Panc1 (cell line): ENCODE measurements at regions not wholly inside any gene's neighbourhood (a gene's known extent, or its start where the extent isn't known, plus 50 kb on each side); places are given as distances from the start of the nearest gene placed in this dataset.

Experiments
- ATAC-seq: fragments of 200-7000 bp; cut with Tn5 transposase; 2 replicates; pipeline ENCODE4 v1.9.1; 2020; ENCODE audit warnings: mild to moderate bottlenecking, moderate library complexity
- BruUV-seq: library from RNA; stranded (reverse); fragments of 400-500 nt; replicated peaks from 2 replicates; lab custom pipeline; 2021; lab: Mats Ljungman, UMichigan
- CTCF ChIA-PET: fragments of 300-600 bp; sonication (Branson Sonifier 250); formaldehyde crosslinking; loops from one replicate; lab custom pipeline; 2022; ENCODE audit warnings: antibody characterized with exemption; lab: Charles Lee
- POLR2A ChIA-PET: fragments of 300-600 bp; sonication (Branson Sonifier 250); formaldehyde crosslinking; loops from one replicate; lab custom pipeline; 2022; ENCODE audit warnings: antibody characterized with exemption; lab: Charles Lee
- DNase-seq: peaks from one replicate; pipeline ENCODE4 v3.0.0-alpha.2; 2010; ENCODE audit warnings: low read depth, low spot score
- H3K27ac ChIP-seq: 2 replicates; pipeline ENCODE4 v1.5.1; 2011; ENCODE audit warnings: mild to moderate bottlenecking, low read length, inconsistent platforms
- H3K27me3 ChIP-seq: fragments of 200-500 bp; sonication (Bioruptor generic); 2 replicates; pipeline ENCODE4 v1.6.0; 2014; ENCODE audit warnings: low read length, inconsistent platforms; ENCODE audit not compliant: control insufficient read depth, insufficient read depth
- H3K36me3 ChIP-seq: fragments of 200-500 bp; sonication (Bioruptor generic); 2 replicates; pipeline ENCODE4 v1.5.1; 2014; ENCODE audit warnings: inconsistent platforms, mild to moderate bottlenecking, low read length, moderate library complexity; ENCODE audit not compliant: control insufficient read depth, insufficient read depth
- H3K4me1 ChIP-seq: 2 replicates; pipeline ENCODE4 v1.5.1; 2011; ENCODE audit warnings: inconsistent platforms, mild to moderate bottlenecking, low read length, moderate library complexity; ENCODE audit not compliant: control insufficient read depth, insufficient read depth
- H3K4me3 ChIP-seq, 2 experiments: 2 replicates each; pipeline ENCODE4 v1.5.1; 2011 to 2012; ENCODE audit warnings: low read depth in 2 of 2, low read length in 2 of 2, mild to moderate bottlenecking in 2 of 2, inconsistent platforms in 1 of 2, moderate library complexity in 1 of 2
- H3K9me3 ChIP-seq: fragments of 200-500 bp; sonication (Bioruptor generic); 2 replicates; pipeline ENCODE4 v1.5.1; 2014; ENCODE audit warnings: low read depth, mild to moderate bottlenecking, inconsistent platforms, low read length, moderate library complexity; ENCODE audit not compliant: control insufficient read depth, insufficient read depth
- CTCF ChIP-seq: fragments of 450-650 bp; IDR thresholded peaks from 2 replicates; pipeline ENCODE4 v1.5.1; 2017; ENCODE audit warnings: mild to moderate bottlenecking
- POLR2AphosphoS5 ChIP-seq: IDR thresholded peaks from 2 replicates; pipeline ENCODE4 v1.6.1; 2012; ENCODE audit warnings: mild to moderate bottlenecking, low read depth, low read length, moderate library complexity
- SIN3A ChIP-seq: IDR thresholded peaks from 2 replicates; pipeline ENCODE4 v1.6.1; 2012; ENCODE audit warnings: low read depth, mild to moderate bottlenecking, low read length, moderate library complexity, borderline replicate concordance; ENCODE audit not compliant: insufficient read depth
- TCF7L2 ChIP-seq: IDR thresholded peaks from 2 replicates; pipeline ENCODE4 v1.6.1; 2011; ENCODE audit warnings: mild to moderate bottlenecking, low read depth, low read length, inconsistent platforms
- in situ Hi-C: cut with HindIII; loops from 2 replicates; pipeline ENCODE4 v1.10.0; 2016; ENCODE audit warnings: low sequenced_read_pairs, low pct_unique_long_range_greater_than_20kb
- intact Hi-C: fragments of 100-400 bp; cut with micrococcal nuclease; formaldehyde crosslinking; loops from one replicate; pipeline ENCODE4 v1.10.0; 2022; ENCODE audit not compliant: unreplicated experiment
- TF ChIP-seq, protein P1 (sequence below), 2 experiments: IDR thresholded peaks; 2 replicates each; pipeline ENCODE4 v1.6.1; 2011 to 2012; ENCODE audit warnings: low read depth in 2 of 2, control low read depth in 1 of 2, low read length in 1 of 2, mild to moderate bottlenecking in 1 of 2, moderate library complexity in 1 of 2; ENCODE audit not compliant: insufficient read depth in 1 of 2

DNA sequence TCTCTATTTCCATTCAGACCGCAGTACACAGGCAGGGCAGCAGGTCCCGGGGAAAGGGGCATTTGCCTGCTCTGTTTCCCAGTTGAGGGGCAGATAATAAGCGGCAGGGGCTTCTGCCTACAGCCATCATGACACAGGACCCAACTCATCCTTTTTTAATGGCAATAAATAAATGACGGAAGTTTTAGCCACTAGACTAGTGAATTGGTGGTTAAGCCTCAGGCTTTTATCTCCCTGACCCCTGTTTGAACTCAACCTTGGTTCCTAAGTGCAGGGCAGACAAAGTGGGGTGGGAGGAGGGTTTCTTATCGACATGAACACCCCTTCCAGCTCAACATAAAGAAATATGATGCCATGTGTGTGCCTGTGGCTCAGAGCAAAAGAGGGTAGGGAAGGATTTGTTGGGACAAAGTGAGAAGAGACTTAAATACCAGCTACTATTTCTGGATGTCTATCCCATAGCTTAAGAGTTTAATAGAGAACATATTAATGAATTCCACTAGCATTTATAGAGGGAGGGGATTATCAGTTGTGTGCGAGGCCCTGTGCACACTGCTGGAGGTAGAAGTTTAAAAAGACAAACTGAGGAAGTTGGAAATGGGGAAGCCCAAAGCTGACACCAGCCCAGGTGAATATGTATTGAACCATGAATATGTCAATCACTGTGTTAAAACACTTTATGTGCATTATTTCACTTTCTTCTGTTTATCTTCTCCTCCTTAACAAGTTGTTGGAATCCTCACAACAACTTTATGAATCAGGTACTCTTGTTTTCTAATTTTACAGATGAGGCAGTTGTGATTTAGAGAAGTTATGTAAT lies 939.4 kb downstream of the MCTP2 start:
- ATAC-seq (no peak), DNase-seq (no peak)
- H3K36me3 ChIP-seq: no peaks in the 10 kb centered on the region
- H3K27me3 ChIP-seq: no peaks in the 10 kb centered on the region
- BruUV-seq: no TSS peak
- TF ChIP-seq CTCF (no peak), SIN3A (no peak), POLR2AphosphoS5 (no peak), TCF7L2 (no peak)
- TF ChIP-seq, protein P1, sequence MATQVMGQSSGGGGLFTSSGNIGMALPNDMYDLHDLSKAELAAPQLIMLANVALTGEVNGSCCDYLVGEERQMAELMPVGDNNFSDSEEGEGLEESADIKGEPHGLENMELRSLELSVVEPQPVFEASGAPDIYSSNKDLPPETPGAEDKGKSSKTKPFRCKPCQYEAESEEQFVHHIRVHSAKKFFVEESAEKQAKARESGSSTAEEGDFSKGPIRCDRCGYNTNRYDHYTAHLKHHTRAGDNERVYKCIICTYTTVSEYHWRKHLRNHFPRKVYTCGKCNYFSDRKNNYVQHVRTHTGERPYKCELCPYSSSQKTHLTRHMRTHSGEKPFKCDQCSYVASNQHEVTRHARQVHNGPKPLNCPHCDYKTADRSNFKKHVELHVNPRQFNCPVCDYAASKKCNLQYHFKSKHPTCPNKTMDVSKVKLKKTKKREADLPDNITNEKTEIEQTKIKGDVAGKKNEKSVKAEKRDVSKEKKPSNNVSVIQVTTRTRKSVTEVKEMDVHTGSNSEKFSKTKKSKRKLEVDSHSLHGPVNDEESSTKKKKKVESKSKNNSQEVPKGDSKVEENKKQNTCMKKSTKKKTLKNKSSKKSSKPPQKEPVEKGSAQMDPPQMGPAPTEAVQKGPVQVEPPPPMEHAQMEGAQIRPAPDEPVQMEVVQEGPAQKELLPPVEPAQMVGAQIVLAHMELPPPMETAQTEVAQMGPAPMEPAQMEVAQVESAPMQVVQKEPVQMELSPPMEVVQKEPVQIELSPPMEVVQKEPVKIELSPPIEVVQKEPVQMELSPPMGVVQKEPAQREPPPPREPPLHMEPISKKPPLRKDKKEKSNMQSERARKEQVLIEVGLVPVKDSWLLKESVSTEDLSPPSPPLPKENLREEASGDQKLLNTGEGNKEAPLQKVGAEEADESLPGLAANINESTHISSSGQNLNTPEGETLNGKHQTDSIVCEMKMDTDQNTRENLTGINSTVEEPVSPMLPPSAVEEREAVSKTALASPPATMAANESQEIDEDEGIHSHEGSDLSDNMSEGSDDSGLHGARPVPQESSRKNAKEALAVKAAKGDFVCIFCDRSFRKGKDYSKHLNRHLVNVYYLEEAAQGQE (IDR thresholded peaks at IDR 0.05; ENCODE audit: insufficient read depth in 1 of 2, low read depth in 2 of 2, low read length in 1 of 2): no peak
- no peaks in the 10 kb centered on the region for H3K4me1 ChIP-seq
- POLR2A ChIA-PET: no interaction called here
- intact Hi-C loops (no loop called here), in situ Hi-C loops (no loop called here)
- no peaks in the 10 kb centered on the region for H3K9me3 ChIP-seq
- no peak overlapping the region for H3K4me3 ChIP-seq
- CTCF ChIA-PET: no interaction called here
- H3K27ac ChIP-seq: no peak overlapping the region

DNA sequence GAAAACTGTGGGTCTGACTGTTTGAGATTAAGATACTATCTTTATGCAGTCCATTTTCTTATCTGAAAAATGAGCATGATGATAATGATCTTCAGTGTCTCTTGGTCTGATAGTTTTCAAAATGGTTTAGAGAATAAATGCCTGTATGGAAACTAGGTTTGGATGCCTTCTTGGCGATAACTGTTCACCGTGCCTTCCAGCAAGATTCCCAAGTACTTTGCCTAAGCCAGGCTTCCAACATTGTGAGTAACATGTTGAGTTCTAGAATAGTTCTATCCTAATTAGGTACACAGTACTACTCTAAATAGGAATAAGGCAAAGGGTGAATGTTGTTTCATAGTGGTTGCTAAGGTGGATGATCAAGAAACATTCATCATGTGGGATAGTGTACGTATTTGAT lies 940.2 kb downstream of the MCTP2 start:
- TF ChIP-seq SIN3A (no peak), CTCF (no peak), TCF7L2 (no peak), POLR2AphosphoS5 (no peak)
- TF ChIP-seq, protein P1 (IDR thresholded peaks at IDR 0.05; ENCODE audit: insufficient read depth in 1 of 2, low read depth in 2 of 2, low read length in 1 of 2): no peak
- H3K27me3 ChIP-seq: no peaks in the 10 kb centered on the region
- no peaks in the 10 kb centered on the region for H3K9me3 ChIP-seq
- no TSS peak for BruUV-seq
- ATAC-seq (no peak), DNase-seq (no peak)
- intact Hi-C loops (no loop called here), in situ Hi-C loops (no loop called here)
- H3K4me1 ChIP-seq: no peaks in the 10 kb centered on the region
- CTCF ChIA-PET: no interaction called here
- H3K27ac ChIP-seq: no peak overlapping the region
- no peak overlapping the region for H3K4me3 ChIP-seq
- no peaks in the 10 kb centered on the region for H3K36me3 ChIP-seq
- POLR2A ChIA-PET: no interaction called here
